Activated T-cell treated with anti-CD3 and anti-CD28 coated beads, Interleukin-2, amount 50 U/mL, for 4 hours (primary cell): ENCODE measurements at regions not wholly inside any gene's neighbourhood (a gene's known extent, or its start where the extent isn't known, plus 50 kb on each side); places are given as distances from the start of the nearest gene placed in this dataset.
"Not testable (repeated sequence)": the region's sequence is repeated elsewhere in the genome, so short reads cannot be mapped to it uniquely, and the experiment has no call there.

ENCODE experiments used
- ATAC-seq, 2 donors: fragments of 200-7000 bp; cut with Tn5 transposase; one replicate each; pipeline ENCODE4 v1.10.0; 2021
- DNase-seq: peaks from one replicate; pipeline ENCODE4 v3.0.0-alpha.2; 2020
- H3K27me3 Mint-ChIP-seq: one replicate; pipeline ENCODE4 v1.8.0; 2021; ENCODE audit warnings: low read depth, mixed read lengths
- H3K36me3 Mint-ChIP-seq: one replicate; pipeline ENCODE4 v1.8.0; 2022; ENCODE audit warnings: mixed read lengths; ENCODE audit not compliant: insufficient read depth
- H3K4me1 Mint-ChIP-seq: one replicate; pipeline ENCODE4 v1.8.0; 2021; ENCODE audit warnings: low read depth, mixed read lengths
- H3K4me3 Mint-ChIP-seq: one replicate; pipeline ENCODE4 v1.8.0; 2021; ENCODE audit warnings: mild to moderate bottlenecking, moderate library complexity, mixed read lengths
- H3K9me3 Mint-ChIP-seq: one replicate; pipeline ENCODE4 v1.8.0; 2021; ENCODE audit warnings: mixed read lengths

DNA sequence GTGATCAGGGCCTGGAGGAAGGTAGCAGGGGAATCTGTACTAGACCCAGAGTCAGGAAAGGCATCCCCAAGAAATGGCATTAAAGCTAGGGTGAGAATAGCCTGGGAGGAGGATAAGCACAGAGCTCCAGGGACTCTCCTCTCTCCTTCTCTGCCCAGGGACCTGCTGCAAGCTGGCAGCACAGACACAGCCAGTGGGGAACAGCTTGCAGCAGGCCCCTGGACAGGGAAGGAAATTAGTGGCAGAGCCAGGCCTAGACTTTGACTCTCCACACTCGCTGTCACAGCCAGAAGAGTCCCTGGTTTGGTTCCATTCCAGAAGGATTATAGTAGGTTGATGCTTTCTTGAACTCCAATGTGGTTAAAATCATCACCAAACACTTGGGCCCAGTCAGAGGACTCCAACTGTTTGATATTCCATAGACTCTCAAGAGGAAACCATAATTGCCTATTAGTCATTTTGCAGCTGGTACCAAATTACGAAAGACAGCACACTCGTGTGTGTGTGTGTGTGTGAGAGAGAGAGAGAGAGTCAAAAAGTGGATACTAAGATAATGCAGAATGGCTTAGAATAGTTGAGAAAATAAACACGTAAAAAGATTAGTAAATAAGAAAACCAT, 95.5 kb upstream of the ATP8B1 start:
- ATAC-seq (no peak), DNase-seq (no peak)
- Mint-ChIP-seq H3K36me3 (no peaks in the 10 kb centered on the region), H3K9me3 (no peaks in the 10 kb centered on the region), H3K27me3 (peaks cover 2% of the 10 kb centered on the region), H3K4me1 (no peaks in the 10 kb centered on the region), H3K4me3 (no peak overlapping the region)

DNA sequence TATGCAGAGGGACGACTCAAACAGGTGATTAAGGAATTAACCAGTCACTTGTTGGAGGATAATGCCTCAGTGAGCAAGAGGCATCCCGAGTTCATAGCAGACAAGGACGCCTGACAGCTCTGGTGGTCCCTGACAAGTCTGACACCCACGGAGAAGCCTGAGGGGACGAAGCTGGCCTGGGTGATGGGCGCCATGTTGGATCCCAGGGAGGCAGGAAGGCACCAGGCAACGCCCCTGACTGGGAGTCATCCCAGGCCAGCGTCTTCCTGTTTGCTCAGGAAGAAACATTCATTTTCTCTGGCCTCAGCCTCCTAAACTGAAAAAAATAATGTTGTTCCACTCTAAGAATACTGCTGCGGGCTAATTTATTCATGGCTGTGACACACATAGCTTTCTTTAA, 92.1 kb upstream of the ATP8B1 start:
- H3K27me3 Mint-ChIP-seq: peaks cover 7% of the 10 kb centered on the region
- no peak overlapping the region for H3K4me3 Mint-ChIP-seq
- DNase-seq: no peak
- no peaks in the 10 kb centered on the region for H3K9me3 Mint-ChIP-seq
- H3K4me1 Mint-ChIP-seq: no peaks in the 10 kb centered on the region
- H3K36me3 Mint-ChIP-seq: no peaks in the 10 kb centered on the region
- ATAC-seq: no peak

DNA sequence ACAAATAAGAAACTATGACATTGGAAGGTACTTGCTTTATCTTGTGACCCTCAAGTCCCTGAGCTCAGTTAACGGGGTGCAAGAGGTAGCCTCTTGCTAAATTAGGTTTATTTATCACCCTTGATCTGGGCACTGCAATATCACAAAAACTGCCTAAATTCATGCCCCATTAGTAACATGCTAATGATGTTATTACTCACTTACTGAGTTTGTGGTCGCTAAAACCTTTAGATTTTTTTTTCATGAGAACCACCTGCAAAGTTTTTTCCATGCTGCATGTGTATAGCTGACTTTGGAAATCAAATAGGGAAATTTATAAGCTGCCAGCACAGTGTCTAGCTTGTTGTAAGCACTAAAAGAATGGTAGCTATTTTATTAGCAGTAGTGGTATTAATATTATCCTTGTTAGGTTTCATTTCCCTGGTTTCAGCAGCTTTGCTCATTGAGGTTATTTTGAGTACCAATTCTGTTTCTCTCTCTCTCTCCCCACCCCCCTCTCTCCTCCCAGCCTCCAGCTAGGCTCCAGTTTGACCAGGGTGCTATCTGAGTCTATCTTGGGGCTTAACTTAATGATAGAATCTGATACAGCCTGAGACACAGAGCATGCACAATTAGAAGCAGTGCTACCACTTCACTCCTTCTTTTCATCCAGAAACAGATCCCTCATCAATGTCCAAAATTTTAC, 88.7 kb upstream of the ATP8B1 start:
- no peak for DNase-seq
- H3K36me3 Mint-ChIP-seq: no peaks in the 10 kb centered on the region

DNA sequence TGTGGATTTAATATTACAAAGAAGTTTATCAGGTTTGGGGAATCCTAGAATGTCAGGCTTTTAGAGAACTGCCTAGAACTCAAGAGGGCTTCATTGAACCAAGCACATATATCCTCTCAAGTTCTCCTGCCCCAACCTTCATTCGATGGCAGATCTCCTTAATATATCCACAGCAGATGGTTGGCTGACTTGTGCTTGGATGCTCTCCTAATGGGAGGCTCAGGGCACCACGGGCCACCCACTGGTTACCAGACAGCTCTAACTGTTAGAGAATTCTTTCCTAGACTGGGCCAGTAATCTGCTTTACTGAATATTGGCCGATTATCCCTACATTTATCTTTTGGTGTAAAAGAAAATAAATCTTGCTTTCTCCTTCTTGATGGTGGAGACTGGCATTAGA, 87.2 kb upstream of the ATP8B1 start:
- DNase-seq (no peak), ATAC-seq (no peak)
- Mint-ChIP-seq H3K4me1 (no peaks in the 10 kb centered on the region), H3K4me3 (no peak overlapping the region), H3K27me3 (peaks cover 6% of the 10 kb centered on the region), H3K36me3 (no peaks in the 10 kb centered on the region), H3K9me3 (no peaks in the 10 kb centered on the region)

More for the DNA sequence above, 88.7 kb upstream of the ATP8B1 start:
- Mint-ChIP-seq H3K27me3 (peaks cover 6% of the 10 kb centered on the region), H3K4me1 (no peaks in the 10 kb centered on the region), H3K4me3 (no peak overlapping the region), H3K9me3 (no peaks in the 10 kb centered on the region)
- ATAC-seq: no peak

DNA sequence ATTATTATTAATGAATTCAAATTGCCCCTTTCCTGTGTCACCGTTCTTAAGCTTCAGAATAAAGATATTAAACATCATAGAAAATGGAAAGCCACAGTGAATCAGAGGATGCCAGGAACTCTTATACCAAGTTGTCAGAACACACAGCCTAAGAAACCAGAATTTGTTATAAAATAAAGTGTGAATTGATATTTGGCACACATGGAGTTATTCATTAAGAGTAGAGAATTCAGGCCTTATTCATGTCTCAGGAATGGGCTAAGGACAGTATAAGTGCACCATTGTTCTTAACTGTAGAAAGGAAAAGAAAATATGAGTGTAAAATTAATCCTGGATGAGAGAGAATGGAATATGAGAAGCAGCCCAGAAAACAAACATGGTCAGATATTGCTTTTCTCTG, 86.7 kb upstream of the ATP8B1 start:
- H3K4me1 Mint-ChIP-seq: no peaks in the 10 kb centered on the region
- no peaks in the 10 kb centered on the region for H3K9me3 Mint-ChIP-seq
- ATAC-seq (no peak), DNase-seq (no peak)
- no peak overlapping the region for H3K4me3 Mint-ChIP-seq
- no peaks in the 10 kb centered on the region for H3K36me3 Mint-ChIP-seq
- H3K27me3 Mint-ChIP-seq: peaks cover 6% of the 10 kb centered on the region

DNA sequence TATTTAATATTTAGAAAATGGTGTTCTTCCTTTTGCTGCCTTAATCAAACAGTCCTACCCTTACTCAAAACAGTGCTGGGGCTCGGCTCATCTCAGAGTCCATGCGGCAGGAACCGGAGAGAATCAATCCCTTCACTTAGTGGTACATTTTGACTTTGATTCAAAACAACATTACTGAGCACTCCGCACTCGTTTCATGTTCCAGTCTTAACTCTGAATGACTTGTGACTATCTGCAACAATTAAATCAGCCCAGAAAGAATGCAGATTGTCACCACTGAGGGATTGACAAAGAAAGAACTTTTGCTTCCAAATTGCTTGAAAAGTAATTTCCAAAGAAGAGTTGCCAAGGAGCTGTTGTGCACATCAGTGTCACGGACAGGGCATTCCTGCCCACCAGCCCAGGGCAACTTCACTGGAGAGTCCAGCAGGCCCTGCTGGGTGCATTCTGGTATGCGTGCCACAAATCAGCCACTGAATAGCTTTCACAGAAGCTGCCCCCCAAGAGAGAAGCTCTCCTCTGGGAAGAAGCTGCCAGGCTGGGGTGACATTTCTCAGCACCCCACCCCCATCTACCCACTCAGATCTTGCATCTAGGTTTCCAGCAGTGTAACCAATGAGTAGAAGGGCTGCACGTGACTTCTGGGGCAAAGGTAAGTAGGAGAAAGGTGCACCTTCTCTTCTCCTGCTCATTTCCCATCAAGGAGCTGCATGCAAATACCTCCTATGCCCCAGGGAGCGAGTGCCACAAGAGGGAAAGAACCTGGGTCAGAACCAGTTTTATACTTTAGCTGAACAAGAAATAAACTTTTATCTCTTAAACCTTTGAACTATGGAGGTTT, 84.6 kb upstream of the ATP8B1 start:
- ATAC-seq (no peak), DNase-seq (no peak)
- Mint-ChIP-seq H3K36me3 (no peaks in the 10 kb centered on the region), H3K4me3 (no peak overlapping the region), H3K4me1 (no peaks in the 10 kb centered on the region), H3K27me3 (peaks cover 1% of the 10 kb centered on the region), H3K9me3 (no peaks in the 10 kb centered on the region)

DNA sequence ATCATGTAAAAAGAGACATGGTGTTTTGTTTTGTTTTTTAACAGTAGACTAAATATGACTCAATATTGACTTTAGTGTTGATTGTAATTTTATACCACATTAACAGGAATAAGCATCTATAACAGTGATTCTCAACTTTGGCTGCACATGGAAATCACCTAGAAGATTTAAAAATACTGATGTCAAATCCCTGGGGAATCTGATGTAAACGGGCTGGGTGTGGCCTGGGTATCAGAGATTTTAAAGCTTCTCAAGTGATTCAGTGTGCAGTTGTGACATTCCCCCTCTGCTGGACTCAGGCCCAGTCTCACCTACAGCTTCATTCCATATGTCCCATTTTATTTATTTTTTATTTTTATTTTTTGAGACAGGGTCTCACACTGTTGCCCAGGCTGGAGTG, 82.8 kb upstream of the ATP8B1 start:
- no peaks in the 10 kb centered on the region for H3K9me3 Mint-ChIP-seq
- DNase-seq: no peak
- no peak overlapping the region for H3K4me3 Mint-ChIP-seq

DNA sequence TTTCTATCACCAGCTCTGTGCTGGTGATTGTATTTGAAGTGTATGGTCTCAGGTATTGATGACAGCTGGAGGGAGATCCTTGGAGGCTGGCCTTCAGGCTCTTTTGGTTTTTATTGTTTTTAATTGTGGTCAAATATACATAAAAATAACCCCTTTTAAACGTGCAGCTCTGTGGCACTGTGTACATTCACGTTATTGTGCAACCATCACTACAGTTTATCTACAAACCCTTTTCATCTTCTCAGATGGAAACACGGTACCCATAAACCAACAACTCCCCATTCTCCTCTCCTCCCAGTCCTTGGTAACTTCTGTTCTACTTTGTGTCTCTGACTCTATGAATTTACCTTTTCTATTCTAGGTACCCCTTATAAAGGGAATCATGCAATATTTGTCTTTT, 79.3 kb upstream of the ATP8B1 start:
- Mint-ChIP-seq H3K27me3 (peaks cover 8% of the 10 kb centered on the region), H3K4me3 (no peak overlapping the region), H3K36me3 (peaks cover 2% of the 10 kb centered on the region), H3K9me3 (peaks cover 4% of the 10 kb centered on the region), H3K4me1 (no peaks in the 10 kb centered on the region)
- DNase-seq (no peak), ATAC-seq (no peak)

More for the DNA sequence above, 82.8 kb upstream of the ATP8B1 start:
- no peak for ATAC-seq
- Mint-ChIP-seq H3K4me1 (no peaks in the 10 kb centered on the region), H3K27me3 (peaks cover 3% of the 10 kb centered on the region), H3K36me3 (no peaks in the 10 kb centered on the region)

DNA sequence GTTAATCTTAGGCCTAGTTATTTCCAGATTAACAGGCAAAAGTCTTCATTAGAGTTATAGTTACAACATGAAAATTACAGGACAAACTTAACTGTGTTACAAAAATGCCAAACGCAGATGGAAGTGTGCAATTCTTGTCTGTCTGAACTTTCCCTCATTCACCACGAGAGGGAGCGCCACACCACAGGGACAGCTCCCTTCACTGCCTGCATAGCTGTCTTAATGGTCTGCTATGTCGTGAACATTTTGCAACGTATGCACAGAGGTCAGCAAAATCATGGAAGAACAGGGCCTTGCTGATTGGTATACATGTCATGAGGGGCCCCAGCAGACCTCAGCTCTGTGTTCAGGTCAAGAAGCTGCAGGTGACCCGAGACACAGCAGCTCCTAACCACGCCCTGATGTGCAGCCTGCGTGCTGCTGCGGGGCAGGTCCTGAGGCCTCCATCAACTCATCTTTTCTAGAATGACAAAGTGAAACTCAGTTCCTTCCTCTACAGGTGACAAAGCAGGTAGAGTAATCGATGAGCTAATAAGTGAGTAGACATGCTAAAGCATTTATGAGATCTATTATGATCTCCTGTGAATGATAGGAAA, 78.8 kb upstream of the ATP8B1 start:
- Mint-ChIP-seq H3K9me3 (peaks cover 5% of the 10 kb centered on the region), H3K36me3 (peaks cover 2% of the 10 kb centered on the region), H3K4me3 (no peak overlapping the region), H3K27me3 (peaks cover 11% of the 10 kb centered on the region), H3K4me1 (no peaks in the 10 kb centered on the region)
- ATAC-seq: peak; percentile 80 to 84
- peak; percentile 31 for DNase-seq

DNA sequence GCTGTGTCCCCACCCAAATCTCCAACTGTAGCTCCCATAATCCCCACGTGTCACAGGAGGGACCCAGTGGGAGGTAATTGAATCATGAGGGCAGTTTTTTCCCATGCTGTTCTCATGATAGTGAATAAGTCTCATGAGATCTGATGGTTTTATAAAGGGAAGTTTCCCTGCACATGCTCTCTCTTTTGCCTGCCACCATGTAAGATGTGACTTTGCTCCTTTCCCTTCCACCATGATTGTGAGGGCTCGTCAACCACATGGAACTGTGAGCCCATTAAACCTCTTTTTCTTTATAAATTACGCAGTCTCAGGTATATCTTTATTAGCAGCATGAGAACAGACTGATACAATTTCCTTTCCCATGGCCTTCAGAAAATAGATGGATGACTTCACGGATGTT, 76.8 kb upstream of the ATP8B1 start:
- H3K9me3 Mint-ChIP-seq: peaks cover 12% of the 10 kb centered on the region
- not testable (repeated sequence) for ATAC-seq, H3K36me3 Mint-ChIP-seq, H3K4me1 Mint-ChIP-seq, DNase-seq, H3K4me3 Mint-ChIP-seq
- peaks cover 17% of the 10 kb centered on the region for H3K27me3 Mint-ChIP-seq

DNA sequence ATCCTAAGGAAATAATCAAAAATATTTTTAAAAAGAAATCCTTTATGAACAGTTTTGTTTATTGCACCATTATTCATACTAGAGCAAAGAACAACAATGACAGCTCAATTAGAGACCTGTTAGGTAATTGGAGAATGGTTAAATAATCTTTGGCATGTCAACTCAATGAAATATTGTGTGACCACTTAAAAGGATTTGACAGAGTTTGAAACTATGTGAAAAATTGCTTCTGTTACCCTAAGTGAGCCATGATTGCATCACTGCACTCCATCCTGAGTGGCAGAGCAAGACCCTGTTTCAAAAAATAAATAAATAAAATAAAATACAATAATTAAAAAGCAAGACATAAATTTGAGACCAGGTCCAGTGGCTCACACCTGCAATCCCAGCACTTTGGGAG, 66.1 kb upstream of the ATP8B1 start:
- H3K4me3 Mint-ChIP-seq: no peak overlapping the region
- peaks cover 18% of the 10 kb centered on the region for H3K9me3 Mint-ChIP-seq
- H3K27me3 Mint-ChIP-seq: peaks cover 5% of the 10 kb centered on the region
- DNase-seq (no peak), ATAC-seq (no peak)
- no peaks in the 10 kb centered on the region for H3K36me3 Mint-ChIP-seq
- no peaks in the 10 kb centered on the region for H3K4me1 Mint-ChIP-seq

DNA sequence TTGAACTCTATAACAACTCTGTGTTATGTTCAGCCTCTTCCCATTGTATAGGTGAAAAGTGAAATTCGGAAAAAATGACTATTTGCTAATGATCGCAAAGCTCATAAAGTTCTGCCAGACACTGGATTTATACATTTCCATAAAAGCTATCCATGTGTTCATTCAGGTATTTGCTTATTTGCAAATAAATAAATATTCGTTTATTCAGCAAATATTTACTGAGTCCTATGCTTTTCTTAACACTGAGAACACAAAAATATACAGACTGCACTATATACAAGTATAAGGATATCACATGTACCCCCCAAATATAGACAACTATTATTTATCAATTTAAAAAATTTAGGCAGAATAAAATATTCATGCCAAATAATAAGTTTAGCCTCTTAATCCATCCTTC, 63.2 kb upstream of the ATP8B1 start:
- ATAC-seq (no peak), DNase-seq (no peak)
- Mint-ChIP-seq H3K27me3 (peaks cover 14% of the 10 kb centered on the region), H3K36me3 (no peaks in the 10 kb centered on the region), H3K4me3 (no peak overlapping the region), H3K4me1 (no peaks in the 10 kb centered on the region), H3K9me3 (peaks cover under 1% of the 10 kb centered on the region)

DNA sequence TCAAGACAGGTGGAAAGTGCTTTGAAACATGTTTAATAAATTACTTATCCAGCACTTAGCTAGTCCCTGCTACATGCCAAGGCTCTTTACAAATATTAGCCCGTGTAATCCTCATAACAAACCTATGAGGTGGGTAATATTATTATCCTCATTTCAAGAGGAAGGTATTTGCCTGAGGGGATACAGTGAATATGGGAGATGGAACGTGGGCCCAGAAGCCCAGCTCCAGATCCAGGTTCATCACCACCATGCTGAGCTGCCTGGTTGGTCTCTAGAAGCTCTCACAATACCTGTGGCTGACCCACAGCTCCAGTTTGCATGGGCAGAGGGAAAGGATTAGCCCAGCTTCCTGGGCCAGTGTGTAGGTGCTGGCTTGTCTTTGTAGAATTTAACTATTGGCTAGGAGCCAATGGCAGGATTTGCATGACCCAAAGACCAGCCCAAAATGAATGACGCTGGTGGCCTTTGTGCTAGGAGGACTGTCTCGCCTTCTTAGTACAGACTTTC, 61.6 kb upstream of the ATP8B1 start:
- Mint-ChIP-seq H3K4me1 (no peaks in the 10 kb centered on the region), H3K36me3 (no peaks in the 10 kb centered on the region), H3K27me3 (peaks cover 14% of the 10 kb centered on the region), H3K9me3 (no peaks in the 10 kb centered on the region), H3K4me3 (no peak overlapping the region)
- DNase-seq: no peak
- no peak for ATAC-seq

DNA sequence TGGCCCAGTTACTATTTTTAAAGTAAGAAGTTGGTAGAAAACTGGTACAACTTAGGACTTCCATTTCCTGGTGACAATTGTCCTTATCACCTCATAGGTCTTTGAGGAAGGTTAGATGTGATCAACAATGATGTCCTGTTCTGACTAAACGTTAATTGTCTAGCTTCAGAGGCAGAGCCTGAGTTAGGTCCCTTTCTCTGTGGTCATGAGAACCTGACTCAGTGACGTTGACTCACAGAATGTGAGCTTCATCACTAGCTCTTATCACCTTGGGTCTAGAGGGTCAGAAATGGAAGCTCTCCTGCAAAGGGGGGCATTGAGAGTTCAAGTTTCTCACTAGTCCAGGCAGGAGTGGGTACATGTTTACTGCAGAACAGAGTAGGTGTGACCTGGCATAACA, 60.6 kb upstream of the ATP8B1 start:
- Mint-ChIP-seq H3K27me3 (peaks cover 14% of the 10 kb centered on the region), H3K4me3 (no peak overlapping the region), H3K4me1 (no peaks in the 10 kb centered on the region), H3K9me3 (no peaks in the 10 kb centered on the region), H3K36me3 (no peaks in the 10 kb centered on the region)
- ATAC-seq (peak; percentile 30 to 61), DNase-seq (no peak)
